HepG2 (cell line): ENCODE measurements at regions not wholly inside any gene's neighbourhood (a gene's known extent, or its start where the extent isn't known, plus 50 kb on each side); places are given as distances from the start of the nearest gene placed in this dataset.

Experiments used
- NR3C1 ChIP-seq: sonication (generic); formaldehyde crosslinking; IDR thresholded peaks from 2 replicates; pipeline ENCODE4 v1.4.0; 2020; ENCODE audit warnings: missing genetic modification reagents
- POLR2AphosphoS5 ChIP-seq: IDR thresholded peaks from 2 replicates; pipeline ENCODE4 v1.6.1; 2012; ENCODE audit warnings: low read depth, low read length
- ZNF138 ChIP-seq: sonication (generic); formaldehyde crosslinking; IDR thresholded peaks from 2 replicates; pipeline ENCODE4 v1.5.0; 2020; ENCODE audit warnings: mild to moderate bottlenecking, low read depth, missing genetic modification reagents
- ZNF652 ChIP-seq: IDR thresholded peaks from 2 replicates; pipeline ENCODE4 v1.6.1; 2016; ENCODE audit warnings: low read depth, borderline replicate concordance

- TF ChIP-seq POLR2AphosphoS5 = no peak
- TF ChIP-seq ZNF652 (CRISPR knock-in tag) = no peak
- no peak for TF ChIP-seq ZNF138 (CRISPR knock-in tag)
- TF ChIP-seq NR3C1 (CRISPR knock-in tag) = no peak
Observed at GRCh38 chr14:84323978-84324377, 1206.0 kb upstream of the FLRT2 start.
